IMR-90 (cell line): ENCODE measurements at regions not wholly inside any gene's neighbourhood (a gene's known extent, or its start where the extent isn't known, plus 50 kb on each side); places are given as distances from the start of the nearest gene placed in this dataset.

ENCODE experiments used
- CEBPB ChIP-seq: IDR thresholded peaks from 2 replicates; pipeline ENCODE4 v1.6.1; 2012; ENCODE audit warnings: low read depth, low read length, improper control_type of control experiment
- CHD1 ChIP-seq: IDR thresholded peaks from 2 replicates; pipeline ENCODE4 v1.6.1; 2012; ENCODE audit warnings: low read depth, low read length, improper control_type of control experiment
- CTCF ChIP-seq: conservative IDR thresholded peaks from 2 replicates; pipeline ENCODE4 v1.5.1; 2012; ENCODE audit warnings: mild to moderate bottlenecking, low read depth, low read length, improper control_type of control experiment
- FOS ChIP-seq: fragments of 150-350 bp; IDR thresholded peaks from 2 replicates; pipeline ENCODE4 v1.6.1; 2016; ENCODE audit warnings: low read depth, low read length
- MXI1 ChIP-seq: IDR thresholded peaks from 2 replicates; pipeline ENCODE4 v1.6.1; 2012; ENCODE audit warnings: low read depth, mild to moderate bottlenecking, low read length, moderate library complexity, borderline replicate concordance
- NFE2L2 ChIP-seq: fragments of 150-350 bp; IDR thresholded peaks from 2 replicates; pipeline ENCODE4 v1.6.1; 2016; ENCODE audit warnings: low read depth, mild to moderate bottlenecking, low read length
- POLR2A ChIP-seq: IDR thresholded peaks from 2 replicates; pipeline ENCODE4 v1.6.1; 2012; ENCODE audit warnings: mild to moderate bottlenecking, low read depth, low read length
- RAD21 ChIP-seq: IDR thresholded peaks from 2 replicates; pipeline ENCODE4 v1.6.1; 2012; ENCODE audit warnings: low read length, improper control_type of control experiment
- RCOR1 ChIP-seq: IDR thresholded peaks from 2 replicates; pipeline ENCODE4 v1.6.1; 2012; ENCODE audit warnings: mild to moderate bottlenecking, low read length, improper control_type of control experiment; ENCODE audit not compliant: insufficient replicate concordance
- SMC3 ChIP-seq: fragments of 150-350 bp; IDR thresholded peaks from 2 replicates; pipeline ENCODE4 v1.6.1; 2016; ENCODE audit warnings: low read depth, mild to moderate bottlenecking, antibody characterized with exemption, low read length, moderate library complexity

- no peak for TF ChIP-seq CTCF
- no peak for TF ChIP-seq NFE2L2
- no peak for TF ChIP-seq CEBPB
- no peak for TF ChIP-seq RCOR1
- no peak for TF ChIP-seq MXI1
- no peak for TF ChIP-seq SMC3
- no peak for TF ChIP-seq RAD21
- TF ChIP-seq FOS = no peak
- TF ChIP-seq POLR2A = no peak
- no peak for TF ChIP-seq CHD1
These were observed 70.1 kb upstream of the FSTL4 start for GRCh38 chr5:133682451-133682850.
